GM21619 (cell line): ENCODE measurements at regions not wholly inside any gene's neighbourhood (a gene's known extent, or its start where the extent isn't known, plus 50 kb on each side); places are given as distances from the start of the nearest gene placed in this dataset.

Source experiments
- ATAC-seq: cut with Tn5 transposase; IDR thresholded peaks from one replicate; pipeline ENCODE4 v1.9.1; 2021; ENCODE audit not compliant: unreplicated experiment

- no peak for ATAC-seq
These were observed 123.5 kb downstream of the MBD2 start for GRCh38 chr18:54100920-54101470.

- no peak for ATAC-seq
These were observed 124.0 kb downstream of the MBD2 start for GRCh38 chr18:54100466-54100865.

DNA sequence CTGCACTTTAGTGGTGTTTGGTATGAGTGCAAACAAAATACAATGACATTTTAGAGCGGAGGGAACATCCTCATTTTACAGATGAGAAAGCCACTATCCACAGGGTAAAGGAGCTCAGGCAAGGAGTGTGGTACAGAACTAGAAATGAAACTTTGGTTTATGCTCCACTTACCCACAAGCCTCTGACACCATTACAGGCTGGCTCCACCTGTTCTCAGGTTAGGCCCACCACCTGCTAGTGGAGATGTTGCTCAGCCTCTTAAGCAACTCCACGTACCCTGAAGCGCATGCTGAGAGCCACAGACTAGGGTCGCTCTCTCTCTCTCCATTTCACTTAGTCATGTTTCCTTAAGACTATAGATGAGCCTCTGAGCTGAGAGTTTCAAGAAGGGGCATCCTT, 130.0 kb downstream of the MBD2 start:
- ATAC-seq = peak; percentile 48

DNA sequence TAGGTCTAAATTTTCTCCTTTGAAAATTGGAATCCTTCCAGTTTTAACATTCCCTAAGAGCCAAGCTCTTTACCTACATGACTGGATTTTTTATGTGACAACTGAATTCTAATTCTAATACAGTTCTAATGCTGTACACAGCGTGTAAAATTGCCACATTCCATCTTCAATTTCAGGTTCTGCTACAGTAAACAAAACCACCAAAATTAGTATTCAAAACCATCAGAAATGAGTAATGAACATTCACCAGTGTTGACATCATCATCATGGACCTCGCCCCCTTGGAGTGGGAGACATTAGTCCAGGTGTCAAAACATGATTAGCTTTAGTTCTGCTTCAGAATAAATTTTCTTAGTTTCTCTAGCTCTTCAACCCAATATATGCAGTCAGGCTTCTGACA, 133.6 kb downstream of the MBD2 start:
- no peak for ATAC-seq

DNA sequence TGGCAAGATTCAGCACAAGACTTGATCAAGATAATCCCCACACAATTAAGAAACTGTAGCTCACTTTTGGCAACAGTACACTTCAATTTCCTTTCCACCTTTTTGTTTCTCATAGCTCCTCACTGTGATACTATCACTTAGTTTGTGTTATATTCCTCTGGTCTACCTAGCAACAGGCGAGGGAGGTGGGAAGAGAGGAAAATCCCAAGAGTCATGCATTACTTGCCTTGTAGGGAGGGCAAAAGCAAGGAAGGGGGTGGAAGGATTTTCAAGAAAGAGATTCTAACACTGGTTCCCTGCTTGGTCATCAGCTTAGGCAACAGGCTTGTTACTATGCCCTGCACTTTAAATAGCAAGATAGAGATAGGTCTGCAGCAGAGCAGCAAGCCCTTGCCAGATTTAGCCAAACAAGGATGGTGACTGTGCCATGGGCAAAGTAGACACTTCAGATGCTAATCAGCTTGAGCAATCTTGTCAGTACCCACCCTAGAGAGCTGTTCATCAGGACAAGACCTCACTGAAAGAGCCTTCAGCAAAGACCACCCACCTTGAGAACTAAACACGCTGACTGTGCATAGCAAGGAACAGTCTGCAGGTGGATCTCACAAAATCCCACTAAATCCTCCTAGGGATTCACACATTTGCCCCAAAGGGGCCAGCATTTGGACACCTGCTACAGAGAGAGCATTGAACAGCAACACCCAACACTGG, 134.6 kb downstream of the MBD2 start:
- no peak for ATAC-seq

DNA sequence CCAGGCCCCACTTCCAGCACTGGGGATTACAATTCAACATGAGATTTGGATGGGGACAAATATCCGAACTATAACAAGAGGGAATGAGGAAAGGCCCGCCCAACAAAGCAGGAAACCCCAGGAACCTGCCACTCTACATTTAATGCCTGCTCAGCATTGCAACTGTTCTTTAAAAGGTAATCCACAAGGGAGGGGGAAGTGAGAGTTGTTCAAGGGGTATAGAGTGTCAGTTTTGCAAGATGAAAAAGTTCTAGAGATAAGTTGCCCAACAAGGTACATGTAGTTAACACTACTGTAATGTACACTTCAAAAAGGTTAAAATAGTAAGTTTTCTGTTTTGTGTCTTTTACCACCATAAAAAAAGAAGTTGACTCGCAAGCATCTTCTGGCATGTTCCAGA, 137.6 kb downstream of the MBD2 start:
- ATAC-seq = no peak

DNA sequence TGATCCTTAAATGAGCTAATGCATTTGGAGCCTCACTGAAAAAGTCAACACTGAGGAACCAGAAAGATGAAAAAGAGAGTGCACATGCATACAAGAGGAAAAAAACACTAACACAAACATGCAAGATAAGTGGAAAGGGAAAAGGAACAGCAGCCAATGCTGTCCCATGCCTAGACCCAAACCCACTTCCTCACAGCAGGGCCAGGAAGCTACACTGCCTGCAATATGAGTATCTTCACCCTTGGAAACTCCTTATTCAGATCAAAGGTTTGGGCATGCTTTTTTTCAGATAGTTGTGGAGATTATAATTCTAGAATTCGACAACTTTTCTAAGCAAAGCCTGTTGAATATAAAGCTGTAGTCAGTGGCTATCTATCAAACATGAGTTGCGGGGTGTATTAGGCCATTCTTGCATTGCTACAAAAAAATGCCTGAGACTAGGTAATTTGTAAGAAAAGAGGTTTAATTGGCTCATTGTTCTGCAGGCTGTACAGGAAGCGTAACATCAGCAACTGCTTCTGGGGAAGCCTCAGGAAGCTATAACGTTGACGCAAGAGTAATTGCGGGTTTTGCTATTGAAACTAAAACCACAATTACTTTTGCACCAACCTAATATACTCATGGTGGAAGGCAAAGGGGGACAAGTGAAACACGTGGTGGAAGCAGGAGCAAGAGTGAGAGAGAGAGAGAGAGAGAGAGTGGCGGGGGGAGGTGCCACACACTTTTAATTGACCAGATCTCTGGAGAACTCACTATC, 138.2 kb downstream of the MBD2 start:
- peak; percentile 71 for ATAC-seq

DNA sequence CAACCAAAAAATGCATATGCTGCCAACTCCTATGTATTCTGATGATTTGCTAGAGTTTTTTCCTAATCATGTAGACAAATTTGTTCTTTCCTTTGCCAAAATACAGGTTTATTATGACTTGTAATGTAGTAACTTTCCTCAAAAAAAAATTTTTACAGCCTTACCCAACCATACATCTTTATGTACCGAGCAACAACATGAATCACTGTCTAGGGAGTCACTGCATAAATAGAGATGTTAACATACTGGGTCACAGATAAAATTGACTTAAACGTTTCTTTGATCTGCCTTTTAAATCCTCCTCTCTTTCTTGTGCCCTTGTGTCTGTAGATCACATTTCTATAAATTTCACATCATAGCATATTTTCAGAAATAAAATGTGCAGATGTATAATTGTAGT, 143.6 kb downstream of the MBD2 start:
- no peak for ATAC-seq

DNA sequence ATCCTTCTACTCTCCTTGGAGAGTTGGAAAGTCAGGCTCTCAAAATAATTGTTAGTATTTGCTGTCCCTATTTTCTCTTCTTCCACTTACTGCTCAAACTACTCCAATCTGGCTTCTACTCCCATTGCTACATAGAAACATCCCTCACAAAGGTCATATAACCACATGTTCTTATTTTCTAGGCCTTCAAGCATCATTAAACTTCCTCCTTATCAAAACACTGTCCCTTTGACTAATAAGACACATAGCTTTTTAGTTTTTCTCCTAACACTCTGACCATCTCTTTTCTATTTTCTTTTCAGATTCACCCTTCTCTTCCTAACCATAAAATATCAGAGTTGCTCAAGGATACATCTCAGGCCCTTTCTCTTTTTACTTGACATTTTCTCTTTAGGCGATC, 148.3 kb downstream of the MBD2 start:
- no peak for ATAC-seq

GRCh38 chr18:54075689-54076088, 148.8 kb downstream of the MBD2 start:
- no peak for ATAC-seq

- ATAC-seq = no peak
These were observed 154.7 kb downstream of the MBD2 start for GRCh38 chr18:54069729-54070128.

- ATAC-seq = no peak
These were observed 164.0 kb downstream of the MBD2 start for GRCh38 chr18:54060343-54061005.

GRCh38 chr18:54052732-54053429, 171.6 kb downstream of the MBD2 start:
- no peak for ATAC-seq

DNA sequence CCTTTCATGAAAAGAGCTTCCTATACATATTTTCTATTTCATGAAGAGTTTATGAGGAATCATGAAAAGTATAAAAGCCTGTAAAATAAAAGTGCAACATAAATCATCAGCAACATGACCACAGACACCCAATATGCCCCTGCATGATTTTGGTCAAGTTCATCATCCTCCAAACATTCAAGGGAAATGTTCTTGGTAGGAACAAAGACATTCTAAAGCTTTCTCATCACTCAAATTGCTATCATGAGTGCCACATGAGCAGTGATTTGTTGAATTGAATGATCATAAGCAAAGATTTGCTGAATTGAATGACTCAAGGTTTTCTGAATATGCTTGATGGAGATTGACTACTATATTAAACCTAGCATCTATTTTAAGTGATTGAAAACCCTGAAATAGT, 172.2 kb downstream of the MBD2 start:
- no peak for ATAC-seq

DNA sequence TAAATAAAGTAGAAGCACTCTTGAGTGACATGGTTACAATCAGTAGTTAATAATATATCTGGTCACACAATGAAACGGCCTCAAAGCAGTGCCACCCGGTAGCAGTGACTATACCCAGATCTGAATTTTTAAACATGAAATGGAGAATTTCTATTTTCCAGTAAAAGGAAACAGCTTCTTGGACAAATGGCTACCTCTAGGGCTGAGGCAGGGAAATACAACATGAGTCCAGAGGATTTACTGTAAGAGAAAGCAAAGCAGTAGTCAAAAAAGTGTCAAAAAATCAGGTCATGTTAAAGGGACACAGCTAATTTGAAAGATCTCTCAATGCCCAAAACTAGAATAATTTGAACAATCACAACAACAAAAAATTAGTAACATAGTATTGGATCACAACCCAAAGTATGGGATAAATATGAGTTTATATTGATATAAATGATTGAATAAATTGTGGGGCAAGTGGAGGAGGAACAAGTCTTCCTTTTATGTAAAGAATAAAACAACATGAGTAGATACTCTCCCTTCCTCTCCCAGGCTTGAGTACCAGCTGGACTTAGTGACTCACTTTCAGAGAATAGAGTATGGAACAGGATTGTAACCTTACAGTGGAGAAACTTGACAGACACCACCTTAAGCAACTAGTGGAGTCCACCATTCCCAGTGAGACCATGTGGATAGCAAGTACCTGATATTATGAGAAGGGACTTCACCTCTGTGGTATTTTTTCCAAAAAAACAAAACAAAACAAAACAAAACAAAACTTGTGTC, 180.8 kb downstream of the MBD2 start:
- ATAC-seq = no peak

- ATAC-seq = no peak
These were observed 188.5 kb downstream of the MBD2 start for GRCh38 chr18:54035927-54036326.

GRCh38 chr18:54033052-54033451, 191.4 kb downstream of the MBD2 start:
- no peak for ATAC-seq

DNA sequence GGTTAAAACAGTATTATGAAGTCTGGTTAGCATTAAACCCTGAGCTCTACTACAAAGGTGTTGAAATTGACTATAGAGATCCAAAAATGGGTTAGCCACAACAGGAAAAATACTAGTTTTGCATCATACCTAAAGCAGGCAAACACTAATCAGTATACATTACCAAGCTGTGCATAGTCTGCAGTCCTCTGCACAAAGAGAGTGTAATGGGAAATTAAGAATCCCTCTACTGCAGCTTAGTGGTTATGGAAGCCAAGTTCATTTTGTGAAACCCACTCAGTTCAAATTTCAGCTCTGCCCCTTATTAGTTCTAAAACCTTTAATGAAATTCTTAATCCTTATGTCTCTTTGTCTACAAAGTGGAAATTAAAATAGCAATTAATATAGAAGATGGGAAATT, 192.1 kb downstream of the MBD2 start:
- ATAC-seq = no peak

- ATAC-seq = no peak
These were observed 193.2 kb downstream of the MBD2 start for GRCh38 chr18:54031243-54031642.

GRCh38 chr18:54030434-54030833, 194.0 kb downstream of the MBD2 start:
- ATAC-seq = no peak
